Subcutaneous abdominal adipose tissue (tissue), 5 donors: ENCODE measurements at regions not wholly inside any gene's neighbourhood (a gene's known extent, or its start where the extent isn't known, plus 50 kb on each side); places are given as distances from the start of the nearest gene placed in this dataset.
"Not testable (repeated sequence)": the region's sequence is repeated elsewhere in the genome, so short reads cannot be mapped to it uniquely, and the experiment has no call there.

ENCODE experiments used
- H3K27ac ChIP-seq: one replicate; pipeline ENCODE4 v1.7.0; 2013; ENCODE audit warnings: low read depth, mild to moderate bottlenecking, inconsistent platforms, low read length, moderate library complexity
- H3K27me3 ChIP-seq, 5 donors: one replicate each; pipeline ENCODE4 v1.7.0; 2013; ENCODE audit warnings: low read length in 5 of 5, inconsistent platforms in 1 of 5; ENCODE audit not compliant: control insufficient read depth in 5 of 5, insufficient read depth in 4 of 5
- H3K36me3 ChIP-seq, 5 donors: one replicate each; pipeline ENCODE4 v1.7.0; 2013; ENCODE audit warnings: low read length in 5 of 5; ENCODE audit not compliant: control insufficient read depth in 5 of 5, insufficient read depth in 5 of 5
- H3K4me1 ChIP-seq, 5 donors: one replicate each; pipeline ENCODE4 v1.7.0; 2013; ENCODE audit warnings: low read length in 5 of 5, mild to moderate bottlenecking in 3 of 5, moderate library complexity in 1 of 5; ENCODE audit not compliant: control insufficient read depth in 5 of 5, insufficient read depth in 5 of 5
- H3K4me3 ChIP-seq, 5 donors: one replicate each; pipeline ENCODE4 v1.7.0; 2013; ENCODE audit warnings: low read length in 5 of 5, low read depth in 1 of 5
- H3K9ac ChIP-seq, 5 donors: one replicate each; pipeline ENCODE4 v1.7.0; 2013; ENCODE audit warnings: low read length in 5 of 5, mild to moderate bottlenecking in 4 of 5, moderate library complexity in 3 of 5
- H3K9me3 ChIP-seq, 5 donors: one replicate each; pipeline ENCODE4 v1.7.0; 2013; ENCODE audit warnings: low read length in 5 of 5; ENCODE audit not compliant: control insufficient read depth in 5 of 5
- donor health status: healthy.
- donor health status: healthy.
- donor health status: healthy.
- donor health status: healthy.
- donor health status: healthy.

GRCh38 chr14:70269582-70269981 is 80.8 kb upstream of the SLC8A3 start:
- Histone ChIP-seq H3K4me1 (no peaks in the 10 kb centered on the region), H3K36me3 (no peaks in the 10 kb centered on the region), H3K27me3 (no peaks in the 10 kb centered on the region), H3K4me3 (no peak overlapping the region), H3K9me3 (no peaks in the 10 kb centered on the region), H3K27ac (no peak overlapping the region), H3K9ac (no peak overlapping the region)

DNA sequence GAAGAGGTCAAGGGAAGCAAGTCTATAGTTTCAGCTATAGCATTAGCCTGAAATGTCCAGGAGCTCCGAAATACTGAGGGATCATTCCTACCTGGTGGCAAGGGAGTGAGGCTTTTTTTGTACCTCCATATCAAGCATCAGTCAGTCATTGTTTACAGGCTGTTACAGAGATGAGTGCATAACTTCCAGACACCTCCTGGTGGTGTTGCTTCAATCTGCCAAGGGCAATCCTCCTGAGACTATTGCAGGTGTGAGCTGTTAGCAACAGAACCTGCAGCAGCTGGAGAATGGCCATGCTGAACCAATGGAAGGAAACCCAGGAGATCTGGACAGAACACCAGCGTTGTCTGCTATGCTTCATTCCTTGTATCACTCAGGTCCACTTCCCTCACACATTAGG is 80.0 kb upstream of the SLC8A3 start:
- Histone ChIP-seq H3K9ac (no peak overlapping the region), H3K27me3 (no peaks in the 10 kb centered on the region), H3K27ac (no peak overlapping the region), H3K4me3 (no peak overlapping the region), H3K9me3 (no peaks in the 10 kb centered on the region), H3K36me3 (no peaks in the 10 kb centered on the region), H3K4me1 (no peaks in the 10 kb centered on the region)

- Histone ChIP-seq H3K4me1 (no peaks in the 10 kb centered on the region), H3K27me3 (no peaks in the 10 kb centered on the region), H3K27ac (no peak overlapping the region), H3K9ac (no peak overlapping the region), H3K9me3 (no peaks in the 10 kb centered on the region), H3K36me3 (no peaks in the 10 kb centered on the region), H3K4me3 (no peak overlapping the region)
These were observed 77.4 kb upstream of the SLC8A3 start for GRCh38 chr14:70266157-70266556.

DNA sequence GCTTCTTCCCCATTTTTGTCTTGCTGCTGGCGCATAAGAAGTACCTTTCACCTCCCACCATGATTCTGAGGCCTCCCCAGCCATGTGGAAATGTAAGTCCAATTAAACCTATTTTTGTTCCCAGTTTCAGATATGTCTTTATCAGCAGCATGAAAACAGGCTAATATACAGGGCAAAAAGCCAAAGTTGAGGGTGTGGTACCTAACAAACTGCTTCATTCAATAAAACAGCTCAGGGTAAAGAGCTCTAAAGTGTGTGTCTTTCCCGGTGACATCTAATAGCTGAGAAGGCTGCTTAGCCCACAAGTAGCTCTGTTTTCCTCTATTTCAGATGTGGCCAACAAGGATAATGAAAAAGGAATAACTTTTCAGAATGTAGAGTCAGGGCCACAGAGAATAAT is 76.7 kb upstream of the SLC8A3 start:
- no peaks in the 10 kb centered on the region for H3K36me3 ChIP-seq
- no peak overlapping the region for H3K9ac ChIP-seq
- H3K4me3 ChIP-seq: no peak overlapping the region
- no peaks in the 10 kb centered on the region for H3K9me3 ChIP-seq
- no peaks in the 10 kb centered on the region for H3K4me1 ChIP-seq
- no peak overlapping the region for H3K27ac ChIP-seq
- H3K27me3 ChIP-seq: no peaks in the 10 kb centered on the region

GRCh38 chr14:70259420-70259819 is 70.7 kb upstream of the SLC8A3 start:
- Histone ChIP-seq H3K36me3 (no peaks in the 10 kb centered on the region), H3K9me3 (no peaks in the 10 kb centered on the region), H3K4me1 (peaks cover 0 to 6% (median 1%) of the 10 kb centered on the region in 5 donors), H3K27ac (no peak overlapping the region), H3K9ac (no peak overlapping the region), H3K27me3 (peaks cover 0 to 10% (median 5%) of the 10 kb centered on the region in 5 donors), H3K4me3 (no peak overlapping the region)

DNA sequence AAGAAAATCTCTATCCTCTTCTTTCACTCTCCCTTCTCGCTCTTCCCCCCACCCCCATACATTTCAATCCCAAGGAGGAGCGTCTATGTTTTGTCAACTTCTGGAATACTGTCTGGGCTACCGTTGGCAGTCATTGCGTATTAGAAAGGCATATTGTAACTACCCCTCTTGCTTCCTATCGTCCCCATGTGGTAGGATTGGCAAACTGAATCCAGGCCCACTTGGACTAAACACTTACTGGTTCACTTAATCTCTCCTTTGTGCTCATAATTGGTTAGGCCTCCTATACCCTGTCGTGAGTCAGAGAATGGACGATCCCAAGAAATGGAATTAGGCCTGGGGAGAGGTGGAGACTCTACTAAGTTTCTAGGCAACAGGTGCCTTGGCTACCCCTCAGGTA is 68.8 kb upstream of the SLC8A3 start:
- Histone ChIP-seq H3K36me3 (no peaks in the 10 kb centered on the region), H3K27ac (no peak overlapping the region), H3K9ac (no peak overlapping the region), H3K4me3 (no peak overlapping the region), H3K9me3 (no peaks in the 10 kb centered on the region), H3K4me1 (peaks cover 0 to 8% (median 2%) of the 10 kb centered on the region in 5 donors), H3K27me3 (peaks cover 0 to 10% (median 5%) of the 10 kb centered on the region in 5 donors)

DNA sequence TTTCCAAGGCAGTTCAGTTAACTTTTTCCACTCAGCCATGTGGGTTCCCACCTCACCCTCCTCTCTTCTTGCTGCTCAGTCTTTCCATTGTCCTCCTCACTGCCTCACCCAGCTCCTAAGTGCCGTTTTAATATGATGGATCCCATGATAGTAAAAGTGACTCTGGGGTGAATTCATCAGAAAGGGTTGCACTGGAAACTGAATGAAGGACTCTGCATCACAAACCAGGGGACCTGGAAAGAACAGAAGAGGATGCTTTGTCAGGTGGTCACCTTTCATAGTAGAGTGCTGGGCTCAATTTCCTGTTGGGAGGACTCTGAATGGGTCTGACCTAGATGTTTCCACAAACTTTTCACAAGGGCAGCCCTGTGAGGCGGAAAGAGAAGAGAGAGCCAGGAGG is 67.8 kb upstream of the SLC8A3 start:
- H3K4me3 ChIP-seq: no peak overlapping the region
- no peak overlapping the region for H3K9ac ChIP-seq
- no peak overlapping the region for H3K27ac ChIP-seq
- H3K36me3 ChIP-seq: no peaks in the 10 kb centered on the region
- peaks cover 0 to 8% (median 2%) of the 10 kb centered on the region in 5 donors for H3K4me1 ChIP-seq
- H3K27me3 ChIP-seq: peaks cover 0 to 10% (median 5%) of the 10 kb centered on the region in 5 donors
- no peaks in the 10 kb centered on the region for H3K9me3 ChIP-seq

- H3K9ac ChIP-seq: not testable (repeated sequence)
These were observed 66.6 kb upstream of the SLC8A3 start for GRCh38 chr14:70255071-70256057.

GRCh38 chr14:70254476-70254961 is 65.8 kb upstream of the SLC8A3 start:
- H3K9me3 ChIP-seq: no peaks in the 10 kb centered on the region
- peak overlapping the region in 1 of 5 donors; percentile 52 for H3K9ac ChIP-seq
- H3K27ac ChIP-seq: no peak overlapping the region
- H3K4me3 ChIP-seq: peak overlapping the region in 4 of 5 donors; percentile 45 to 68 (median 52)
- H3K27me3 ChIP-seq: peaks cover 0 to 10% (median 5%) of the 10 kb centered on the region in 5 donors
- H3K36me3 ChIP-seq: no peaks in the 10 kb centered on the region
- H3K4me1 ChIP-seq: peaks cover 0 to 8% (median 2%) of the 10 kb centered on the region in 5 donors

More at GRCh38 chr14:70255071-70256057, 66.6 kb upstream of the SLC8A3 start:
- Histone ChIP-seq H3K4me3 (peak overlapping the region in 3 of 5 donors; percentile 29 to 52 (median 36)), H3K27me3 (peaks cover 0 to 10% (median 5%) of the 10 kb centered on the region in 5 donors)
- not testable (repeated sequence) for H3K4me1 ChIP-seq, H3K36me3 ChIP-seq, H3K27ac ChIP-seq, H3K9me3 ChIP-seq

- H3K36me3 ChIP-seq, H3K4me1 ChIP-seq: not testable (repeated sequence)
- peaks cover 0 to 10% (median 5%) of the 10 kb centered on the region in 5 donors for H3K27me3 ChIP-seq
These were observed 64.8 kb upstream of the SLC8A3 start for GRCh38 chr14:70253547-70253946.

More at GRCh38 chr14:70253547-70253946, 64.8 kb upstream of the SLC8A3 start:
- H3K9me3 ChIP-seq, H3K4me3 ChIP-seq, H3K9ac ChIP-seq, H3K27ac ChIP-seq: not testable (repeated sequence)
